Thyroid gland (tissue), 4 donors: ENCODE measurements at regions not wholly inside any gene's neighbourhood (a gene's known extent, or its start where the extent isn't known, plus 50 kb on each side); places are given as distances from the start of the nearest gene placed in this dataset.

Experiments
- CTCF ChIP-seq, 6 experiments: fragments of 200-600 bp in 3 of 6; fragments of 450-650 bp in 3 of 6; sonication (generic) in 3 of 6; IDR thresholded peaks; one replicate each; pipeline ENCODE4 v1.5.1; 2016 to 2019; ENCODE audit warnings: antibody characterized with exemption in 6 of 6, mild to moderate bottlenecking in 2 of 6, inconsistent platforms in 1 of 6, moderate library complexity in 1 of 6
- POLR2A ChIP-seq, 2 donors: fragments of 450-650 bp; IDR thresholded peaks; one replicate each; pipeline ENCODE4 v1.6.1; 2017; ENCODE audit warnings: antibody characterized with exemption in 2 of 2, mild to moderate bottlenecking in 2 of 2, moderate library complexity in 1 of 2

GRCh38 chr5:33153372-33153771, 287.4 kb upstream of the TARS1 start:
- TF ChIP-seq CTCF (IDR thresholded peaks at IDR 0.05), result no peak
- no peak for TF ChIP-seq POLR2A (IDR thresholded peaks at IDR 0.05)
